Coronary artery (tissue), 2 donors: ENCODE measurements at regions not wholly inside any gene's neighbourhood (a gene's known extent, or its start where the extent isn't known, plus 50 kb on each side); places are given as distances from the start of the nearest gene placed in this dataset.

ENCODE experiments used
- DNase-seq: peaks from one replicate; pipeline ENCODE4 v3.0.0-alpha.2; 2017; ENCODE audit warnings: low spot score
- H3K27ac ChIP-seq, 2 donors: fragments of 200-600 bp; sonication (generic); one replicate each; pipeline ENCODE4 v1.5.1; 2016 to 2019
- H3K4me3 ChIP-seq: fragments of 200-600 bp; sonication (generic); 2 replicates; pipeline ENCODE4 v1.5.1; 2016; ENCODE audit warnings: mild to moderate bottlenecking, moderate library complexity
- TF ChIP-seq, protein P1 (sequence below): fragments of 200-600 bp; sonication (generic); IDR thresholded peaks from one replicate; pipeline ENCODE4 v1.5.1; 2019; ENCODE audit warnings: antibody characterized with exemption

DNA sequence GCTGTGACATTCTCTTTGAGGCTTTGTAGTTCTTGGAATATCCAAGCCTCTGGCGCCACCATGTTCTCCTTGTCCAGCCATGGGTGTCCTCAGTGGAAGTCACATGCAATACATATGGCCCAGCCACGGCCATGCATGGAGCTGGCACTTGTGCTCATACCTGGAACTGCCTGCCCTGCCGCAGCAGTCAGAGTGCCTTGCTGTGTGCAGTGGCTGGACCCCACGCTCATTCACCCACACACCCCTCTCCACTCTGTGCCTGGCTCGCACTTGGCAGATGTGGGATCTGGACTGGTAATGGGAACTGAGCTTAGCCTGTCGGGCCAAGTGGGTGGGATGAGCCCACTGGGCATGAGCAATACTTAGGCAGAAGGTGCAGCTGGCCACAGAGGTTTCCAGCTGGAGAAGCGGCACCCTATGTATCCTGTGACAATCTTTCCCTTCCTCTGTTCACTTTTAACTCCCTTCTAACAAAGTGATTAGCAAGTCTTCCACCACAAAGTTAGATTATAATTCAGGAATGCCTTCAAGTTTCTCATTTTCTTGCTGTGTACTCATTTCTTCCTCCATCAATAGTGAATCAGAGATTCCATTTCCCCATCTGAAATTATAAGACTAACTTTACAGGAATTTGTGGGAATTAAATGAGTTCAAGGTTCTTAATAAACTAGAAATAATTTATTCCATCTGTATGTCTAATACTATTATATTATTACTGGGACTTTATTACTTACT lies 351.6 kb upstream of the NCAM2 start:
- DNase-seq: no peak

DNA sequence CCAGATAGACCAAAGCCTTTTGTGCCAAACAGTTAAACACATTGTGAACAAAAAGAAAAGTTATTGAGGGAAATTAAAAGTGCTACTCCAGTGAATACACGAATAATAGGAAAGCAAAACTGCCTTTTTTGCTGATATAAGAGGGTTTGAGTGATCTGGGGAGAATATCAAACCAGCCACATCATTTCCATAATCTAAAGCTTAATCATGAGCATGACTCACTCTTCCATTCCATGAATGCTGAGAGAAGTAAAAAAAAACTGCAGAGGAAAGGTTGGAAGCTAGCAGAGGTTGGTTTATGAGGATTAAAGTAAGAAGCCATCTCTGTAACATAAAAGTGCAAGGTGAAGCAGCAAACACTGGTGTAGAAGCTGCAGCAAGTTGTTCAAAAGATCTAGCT lies 350.6 kb upstream of the NCAM2 start:
- Histone ChIP-seq H3K27ac (no peak overlapping the region), H3K4me3 (no peak overlapping the region)
- TF ChIP-seq, protein P1, sequence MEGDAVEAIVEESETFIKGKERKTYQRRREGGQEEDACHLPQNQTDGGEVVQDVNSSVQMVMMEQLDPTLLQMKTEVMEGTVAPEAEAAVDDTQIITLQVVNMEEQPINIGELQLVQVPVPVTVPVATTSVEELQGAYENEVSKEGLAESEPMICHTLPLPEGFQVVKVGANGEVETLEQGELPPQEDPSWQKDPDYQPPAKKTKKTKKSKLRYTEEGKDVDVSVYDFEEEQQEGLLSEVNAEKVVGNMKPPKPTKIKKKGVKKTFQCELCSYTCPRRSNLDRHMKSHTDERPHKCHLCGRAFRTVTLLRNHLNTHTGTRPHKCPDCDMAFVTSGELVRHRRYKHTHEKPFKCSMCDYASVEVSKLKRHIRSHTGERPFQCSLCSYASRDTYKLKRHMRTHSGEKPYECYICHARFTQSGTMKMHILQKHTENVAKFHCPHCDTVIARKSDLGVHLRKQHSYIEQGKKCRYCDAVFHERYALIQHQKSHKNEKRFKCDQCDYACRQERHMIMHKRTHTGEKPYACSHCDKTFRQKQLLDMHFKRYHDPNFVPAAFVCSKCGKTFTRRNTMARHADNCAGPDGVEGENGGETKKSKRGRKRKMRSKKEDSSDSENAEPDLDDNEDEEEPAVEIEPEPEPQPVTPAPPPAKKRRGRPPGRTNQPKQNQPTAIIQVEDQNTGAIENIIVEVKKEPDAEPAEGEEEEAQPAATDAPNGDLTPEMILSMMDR: no peak
- DNase-seq: no peak

More for the DNA sequence above, 351.6 kb upstream of the NCAM2 start:
- H3K27ac ChIP-seq: no peak overlapping the region
- no peak overlapping the region for H3K4me3 ChIP-seq
- TF ChIP-seq, protein P1: no peak

DNA sequence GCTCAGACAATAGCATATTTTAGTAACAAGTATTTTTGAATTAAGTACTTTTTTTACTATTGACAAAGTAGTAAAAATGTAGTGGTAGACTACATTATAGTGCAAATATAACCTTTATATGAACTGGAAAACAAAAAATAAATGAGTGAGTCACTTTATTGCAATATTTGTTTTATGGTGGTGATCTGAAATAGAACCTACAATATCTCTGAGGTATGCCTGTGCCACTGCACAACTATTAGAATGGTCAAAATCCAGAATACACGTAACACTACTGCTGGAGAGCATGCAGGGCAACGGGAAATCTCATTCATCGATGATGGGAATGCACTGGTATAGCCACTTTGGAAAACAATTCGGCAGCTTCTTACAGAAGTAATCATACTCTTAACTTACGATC lies 349.0 kb upstream of the NCAM2 start:
- no peak overlapping the region for H3K27ac ChIP-seq
- DNase-seq: no peak
- TF ChIP-seq, protein P1: no peak
- no peak overlapping the region for H3K4me3 ChIP-seq

DNA sequence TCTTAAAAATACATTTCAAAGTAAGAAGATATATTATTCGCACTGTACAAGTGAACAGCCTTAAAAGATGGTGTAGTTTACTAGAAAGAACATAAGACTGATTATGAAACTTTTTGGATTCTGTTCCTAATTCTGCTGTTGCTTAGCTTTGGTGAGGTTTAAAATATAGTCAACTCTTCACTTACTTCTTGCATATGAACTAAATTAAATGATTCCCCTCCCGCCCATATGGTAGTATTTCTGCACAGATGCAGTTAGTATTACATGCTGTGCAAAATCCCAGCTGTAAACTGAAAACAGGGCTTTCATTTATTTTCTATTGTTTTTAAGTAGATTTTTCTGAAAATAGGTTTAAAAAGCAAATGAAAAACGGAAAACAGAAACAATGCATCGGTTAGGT lies 345.4 kb upstream of the NCAM2 start:
- no peak for DNase-seq
- TF ChIP-seq, protein P1: no peak
- no peak overlapping the region for H3K4me3 ChIP-seq
- H3K27ac ChIP-seq: no peak overlapping the region

DNA sequence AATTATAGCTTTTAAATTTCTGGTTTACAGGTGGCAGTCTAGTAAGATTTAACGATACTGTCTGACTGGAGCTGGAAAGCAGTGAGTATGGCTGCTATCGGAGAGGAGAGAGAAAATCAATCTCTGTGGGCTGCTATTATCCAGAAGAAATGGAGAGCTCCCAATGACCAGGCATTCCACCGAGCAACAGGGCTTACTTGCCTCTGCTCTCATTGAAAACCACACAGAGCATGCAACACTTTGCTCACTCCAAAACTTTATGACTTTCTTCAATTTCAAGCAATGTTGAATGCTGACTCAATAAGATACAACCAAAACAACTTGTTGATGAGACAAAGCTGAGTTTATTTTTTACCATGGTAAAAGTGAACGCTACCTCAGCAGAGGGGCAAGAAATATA lies 337.0 kb upstream of the NCAM2 start:
- H3K4me3 ChIP-seq: no peak overlapping the region
- H3K27ac ChIP-seq: no peak overlapping the region
- DNase-seq: no peak
- TF ChIP-seq, protein P1: no peak

DNA sequence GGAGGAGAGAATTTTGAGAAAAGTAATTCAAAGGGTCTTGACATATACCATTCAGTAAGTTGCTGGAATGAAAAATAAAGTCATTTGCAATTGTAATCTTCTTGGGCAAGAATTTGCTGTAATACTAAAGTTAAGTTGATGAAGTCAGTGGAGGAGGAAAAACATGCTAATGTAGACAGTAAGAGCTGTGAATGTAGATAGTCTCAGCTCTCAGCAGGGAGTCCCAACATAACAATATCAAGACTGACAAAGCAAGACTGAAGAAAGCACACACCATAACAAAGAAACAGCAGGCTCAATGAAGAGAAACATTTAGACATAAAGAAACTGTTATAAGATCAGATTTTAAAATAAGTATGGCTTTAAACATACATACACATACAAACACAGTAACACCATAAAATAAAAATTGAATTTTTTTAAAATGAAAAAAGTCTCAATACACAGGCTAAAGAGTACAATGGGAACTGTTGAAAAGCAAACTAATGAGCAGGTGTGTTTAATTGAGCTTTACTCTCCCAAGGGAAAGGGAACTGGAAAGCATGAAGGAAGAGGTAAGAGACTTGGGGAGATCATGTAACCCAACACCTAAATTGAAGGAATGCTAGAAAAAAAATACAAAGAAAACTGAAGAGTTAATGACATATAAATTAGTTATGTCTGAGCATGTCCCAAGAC lies 336.3 kb upstream of the NCAM2 start:
- TF ChIP-seq, protein P1: no peak
- Histone ChIP-seq H3K4me3 (no peak overlapping the region), H3K27ac (no peak overlapping the region)
- no peak for DNase-seq

DNA sequence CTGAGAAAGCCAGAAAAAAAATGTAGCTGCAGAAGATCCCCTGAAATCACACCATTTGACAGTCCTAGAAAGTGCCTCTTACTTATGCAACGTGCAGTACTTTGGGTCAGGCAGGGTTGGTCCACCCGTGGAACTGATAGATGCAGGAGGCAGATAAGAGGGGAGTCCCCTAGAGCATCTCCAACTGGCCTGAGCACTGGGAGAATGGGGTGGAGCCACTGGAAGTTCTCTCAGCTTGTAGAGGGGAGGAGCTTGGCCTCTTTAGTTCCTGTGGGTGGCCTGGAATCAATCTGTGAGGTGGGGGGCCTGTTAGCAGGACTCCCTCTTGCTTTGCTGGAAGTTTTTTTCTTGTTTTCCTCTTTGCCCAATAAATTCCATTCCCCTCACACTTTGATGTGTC lies 335.7 kb upstream of the NCAM2 start:
- Histone ChIP-seq H3K27ac (no peak overlapping the region), H3K4me3 (no peak overlapping the region)
- TF ChIP-seq, protein P1: no peak
- no peak for DNase-seq
